ENCODE measurements at regions not wholly inside any gene's neighbourhood (a gene's known extent, or its start where the extent isn't known, plus 50 kb on each side); places are given as distances from the start of the nearest gene placed in this dataset.

DNA sequence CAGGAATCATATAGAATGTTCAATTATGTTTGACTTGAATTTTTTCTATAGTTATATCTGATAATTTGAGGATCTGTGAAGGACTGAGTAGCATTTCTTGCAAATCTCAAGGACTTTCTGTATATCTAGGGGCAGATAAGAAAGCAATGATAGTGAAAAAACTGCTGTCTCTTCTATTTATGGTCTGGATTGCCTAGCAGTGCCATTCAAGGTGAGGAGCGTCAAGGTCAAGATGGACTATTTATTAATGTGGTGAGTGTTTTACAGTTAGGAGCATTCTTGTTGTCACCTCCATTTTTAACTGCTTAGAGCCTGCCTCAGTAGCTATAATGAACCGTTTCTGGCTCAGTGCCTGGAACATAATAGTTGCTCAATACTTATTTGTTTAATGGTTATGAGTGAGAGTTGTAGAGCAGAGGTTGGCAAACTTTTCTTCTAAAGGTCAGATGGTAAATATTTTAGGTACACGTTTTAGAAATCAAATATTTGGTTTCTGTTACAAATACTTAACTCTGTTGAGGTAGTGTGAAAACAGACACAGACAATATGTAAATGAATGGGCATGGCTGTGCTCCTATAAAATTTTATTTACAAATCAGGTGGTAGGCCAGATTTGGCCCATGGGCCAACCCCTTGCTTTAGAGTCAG lies 523.2 kb upstream of the IGFBP7 start:
- H3K4me3 ChIP-seq (ENCODE audit: low read depth, low read length) = no peak overlapping the region
- in situ Hi-C loops (cut with HindIII; ENCODE audit: low pct_ligation_motif_present, low sequenced_read_pairs) = no loop called here
- TF ChIP-seq, protein P1, sequence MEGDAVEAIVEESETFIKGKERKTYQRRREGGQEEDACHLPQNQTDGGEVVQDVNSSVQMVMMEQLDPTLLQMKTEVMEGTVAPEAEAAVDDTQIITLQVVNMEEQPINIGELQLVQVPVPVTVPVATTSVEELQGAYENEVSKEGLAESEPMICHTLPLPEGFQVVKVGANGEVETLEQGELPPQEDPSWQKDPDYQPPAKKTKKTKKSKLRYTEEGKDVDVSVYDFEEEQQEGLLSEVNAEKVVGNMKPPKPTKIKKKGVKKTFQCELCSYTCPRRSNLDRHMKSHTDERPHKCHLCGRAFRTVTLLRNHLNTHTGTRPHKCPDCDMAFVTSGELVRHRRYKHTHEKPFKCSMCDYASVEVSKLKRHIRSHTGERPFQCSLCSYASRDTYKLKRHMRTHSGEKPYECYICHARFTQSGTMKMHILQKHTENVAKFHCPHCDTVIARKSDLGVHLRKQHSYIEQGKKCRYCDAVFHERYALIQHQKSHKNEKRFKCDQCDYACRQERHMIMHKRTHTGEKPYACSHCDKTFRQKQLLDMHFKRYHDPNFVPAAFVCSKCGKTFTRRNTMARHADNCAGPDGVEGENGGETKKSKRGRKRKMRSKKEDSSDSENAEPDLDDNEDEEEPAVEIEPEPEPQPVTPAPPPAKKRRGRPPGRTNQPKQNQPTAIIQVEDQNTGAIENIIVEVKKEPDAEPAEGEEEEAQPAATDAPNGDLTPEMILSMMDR (IDR thresholded peaks at IDR 0.05; ENCODE audit: low read depth, low read length, missing control alignments) = no peak
- no peak for DNase-seq
- no peak overlapping the region for H3K27ac ChIP-seq
- no peaks in the 10 kb centered on the region for H3K27me3 ChIP-seq (replicated peaks)
- no peaks in the 10 kb centered on the region for H3K36me3 ChIP-seq (replicated peaks)

DNA sequence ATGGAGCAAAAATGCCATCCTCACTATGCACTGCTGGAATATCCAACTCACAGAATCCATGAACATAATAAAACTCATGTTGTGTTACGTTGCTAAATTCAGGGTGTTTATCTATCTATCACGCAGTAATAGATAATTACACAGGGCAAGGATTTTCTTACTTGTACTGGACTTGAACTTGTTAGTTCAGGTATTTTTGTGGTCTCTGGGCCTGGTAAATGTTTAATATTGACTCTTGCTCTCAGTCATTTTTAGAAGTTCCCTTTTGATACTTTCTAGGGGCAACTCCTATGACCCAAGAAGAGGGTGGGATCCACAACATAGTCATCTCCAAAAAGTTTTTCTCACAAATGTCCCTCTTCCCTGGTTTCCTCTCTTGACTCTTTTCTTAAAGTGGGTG lies 522.4 kb upstream of the IGFBP7 start:
- Histone ChIP-seq H3K36me3 (replicated peaks) (no peaks in the 10 kb centered on the region), H3K4me3 (ENCODE audit: low read depth, low read length) (no peak overlapping the region), H3K27ac (no peak overlapping the region), H3K27me3 (replicated peaks) (no peaks in the 10 kb centered on the region)
- in situ Hi-C loops (cut with HindIII; ENCODE audit: low pct_ligation_motif_present, low sequenced_read_pairs) = no loop called here
- TF ChIP-seq, protein P1 (IDR thresholded peaks at IDR 0.05; ENCODE audit: low read depth, low read length, missing control alignments) = no peak
- no peak for DNase-seq

DNA sequence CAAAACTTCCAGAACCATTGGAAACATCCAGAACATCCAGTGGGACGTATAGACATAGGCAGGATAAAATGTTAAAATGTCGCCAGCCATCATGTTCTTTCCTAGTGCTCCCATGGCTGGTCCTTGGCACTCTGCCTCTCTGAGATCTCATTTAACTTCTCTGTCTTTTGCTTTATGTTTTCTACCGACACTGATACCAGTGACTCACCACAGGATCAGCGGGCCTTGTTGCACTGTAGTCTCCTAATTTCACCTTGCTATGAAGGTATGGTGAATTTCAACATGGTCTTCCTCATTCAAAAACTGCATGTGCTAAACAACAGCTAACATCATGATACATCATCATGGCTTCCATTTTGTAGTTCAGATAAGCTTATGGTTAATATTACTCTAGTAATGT lies 521.0 kb upstream of the IGFBP7 start:
- H3K27ac ChIP-seq = no peak overlapping the region
- no peaks in the 10 kb centered on the region for H3K36me3 ChIP-seq (replicated peaks)
- H3K27me3 ChIP-seq (replicated peaks) = no peaks in the 10 kb centered on the region
- in situ Hi-C loops (cut with HindIII; ENCODE audit: low pct_ligation_motif_present, low sequenced_read_pairs) = no loop called here
- no peak for DNase-seq
- no peak overlapping the region for H3K4me3 ChIP-seq (ENCODE audit: low read depth, low read length)
- TF ChIP-seq, protein P1 (IDR thresholded peaks at IDR 0.05; ENCODE audit: low read depth, low read length, missing control alignments) = no peak

DNA sequence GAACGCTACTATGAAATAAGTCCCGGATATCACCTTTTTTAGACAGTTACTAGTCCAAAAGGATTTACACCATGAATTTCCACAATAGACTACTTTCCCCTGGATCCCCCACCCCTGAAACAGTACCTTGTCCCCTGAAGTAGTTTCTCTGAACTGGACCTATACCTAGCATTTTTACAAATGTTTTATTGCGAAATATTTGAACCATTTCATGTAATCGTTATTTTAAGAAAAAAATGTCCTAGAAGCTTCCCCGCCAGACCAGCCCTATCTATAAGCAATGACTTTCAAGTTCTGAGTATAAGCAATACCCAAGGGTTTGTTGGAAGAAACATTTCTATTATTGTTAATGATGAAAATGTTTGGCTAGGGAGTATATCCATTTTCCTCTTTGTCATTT lies 517.8 kb upstream of the IGFBP7 start:
- H3K36me3 ChIP-seq (replicated peaks) = no peaks in the 10 kb centered on the region
- no peak for DNase-seq
- H3K27me3 ChIP-seq (replicated peaks) = no peaks in the 10 kb centered on the region
- in situ Hi-C loops (cut with HindIII; ENCODE audit: low pct_ligation_motif_present, low sequenced_read_pairs) = no loop called here
- no peak overlapping the region for H3K27ac ChIP-seq
- TF ChIP-seq, protein P1 (IDR thresholded peaks at IDR 0.05; ENCODE audit: low read depth, low read length, missing control alignments) = no peak
- no peak overlapping the region for H3K4me3 ChIP-seq (ENCODE audit: low read depth, low read length)

DNA sequence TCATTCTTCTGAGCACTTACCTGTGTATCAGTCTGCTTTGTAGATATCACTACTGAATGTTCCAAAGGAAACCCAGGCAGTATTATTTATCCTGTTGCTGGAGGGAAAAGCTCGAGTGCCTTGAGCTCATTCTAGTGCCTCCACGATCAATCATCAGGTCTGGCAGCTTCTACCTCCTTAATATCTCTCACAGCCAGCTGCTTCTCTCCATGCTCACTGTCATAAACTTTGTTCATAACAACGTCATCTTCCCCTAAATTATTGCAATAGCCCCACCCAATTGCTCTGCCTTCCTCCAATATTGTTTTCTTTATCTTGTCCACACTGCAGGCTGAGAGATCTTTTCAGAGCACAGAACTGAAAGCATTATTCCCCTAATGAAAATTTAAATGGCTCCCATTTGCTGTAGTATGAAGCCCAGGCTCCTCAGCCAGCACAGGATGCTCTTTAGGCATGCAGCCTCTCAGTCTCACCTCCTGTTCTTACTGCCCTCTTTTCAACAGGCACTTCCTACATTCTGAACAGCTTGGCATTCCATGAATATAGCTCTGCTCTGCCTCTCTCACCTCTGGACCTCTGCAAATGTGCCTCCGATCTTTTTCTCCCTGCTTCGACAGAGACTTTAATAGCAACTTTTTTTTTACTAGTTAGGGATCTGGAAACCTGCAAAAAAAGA lies 504.2 kb upstream of the IGFBP7 start:
- H3K27me3 ChIP-seq (replicated peaks) = no peaks in the 10 kb centered on the region
- in situ Hi-C loops (cut with HindIII; ENCODE audit: low pct_ligation_motif_present, low sequenced_read_pairs) = no loop called here
- no peaks in the 10 kb centered on the region for H3K36me3 ChIP-seq (replicated peaks)
- no peak overlapping the region for H3K4me3 ChIP-seq (ENCODE audit: low read depth, low read length)
- DNase-seq = no peak
- no peak overlapping the region for H3K27ac ChIP-seq
- TF ChIP-seq, protein P1 (IDR thresholded peaks at IDR 0.05; ENCODE audit: low read depth, low read length, missing control alignments) = no peak

Data from brain microvascular endothelial cell (primary cell).